PC-9 (cell line): ENCODE measurements at regions not wholly inside any gene's neighbourhood (a gene's known extent, or its start where the extent isn't known, plus 50 kb on each side); places are given as distances from the start of the nearest gene placed in this dataset.

ENCODE experiments used
- BruUV-seq: library from RNA; stranded (reverse); fragments of 400-500 nt; replicated peaks from 2 replicates; lab custom pipeline; 2021; lab: Mats Ljungman, UMichigan
- CTCF ChIA-PET: fragments of 300-600 bp; sonication (Branson Sonifier 250); formaldehyde crosslinking; loops from one replicate; lab custom pipeline; 2022; ENCODE audit warnings: antibody characterized with exemption; lab: Charles Lee
- POLR2A ChIA-PET: fragments of 300-600 bp; sonication (Branson Sonifier 250); formaldehyde crosslinking; loops from one replicate; lab custom pipeline; 2022; ENCODE audit warnings: antibody characterized with exemption; ENCODE audit not compliant: unreplicated experiment; lab: Charles Lee
- DNase-seq, 2 experiments: peaks; one replicate each; pipeline versions ENCODE4 v3.0.0 to v3.0.0-alpha.2; 2015 to 2022; ENCODE audit warnings: mixed read lengths in 1 of 2
- H2AFZ ChIP-seq: fragments of 200-600 bp; sonication (generic); 2 replicates; pipeline ENCODE4 v1.8.1; 2017; ENCODE audit warnings: antibody characterized with exemption
- H3F3A ChIP-seq: fragments of 200-600 bp; sonication (generic); 2 replicates; pipeline ENCODE4 v1.8.1; 2017; ENCODE audit warnings: antibody characterized with exemption, mild to moderate bottlenecking, low read depth; ENCODE audit not compliant: insufficient read depth
- H3K27ac ChIP-seq: fragments of 200-600 bp; sonication (generic); 2 replicates; pipeline ENCODE4 v1.6.1; 2016; ENCODE audit warnings: mixed run types
- H3K27me3 ChIP-seq: fragments of 200-600 bp; sonication (generic); 2 replicates; pipeline ENCODE4 v1.6.1; 2016; ENCODE audit warnings: low read depth, mixed run types; ENCODE audit not compliant: insufficient read depth
- H3K36me3 ChIP-seq: fragments of 200-600 bp; sonication (generic); 2 replicates; pipeline ENCODE4 v1.6.1; 2016; ENCODE audit warnings: low read depth, mixed run types
- H3K4me1 ChIP-seq: fragments of 200-600 bp; sonication (generic); replicated peaks from 2 replicates; pipeline ENCODE4 v1.6.1; 2016; ENCODE audit warnings: mixed run types; ENCODE audit not compliant: insufficient read depth
- H3K4me2 ChIP-seq: fragments of 200-600 bp; sonication (generic); 2 replicates; pipeline ENCODE4 v1.6.1; 2017; ENCODE audit warnings: mixed run types
- H3K4me3 ChIP-seq: fragments of 200-600 bp; sonication (generic); 2 replicates; pipeline ENCODE4 v1.6.1; 2016; ENCODE audit warnings: mixed run types
- H3K79me2 ChIP-seq: fragments of 200-600 bp; sonication (generic); 2 replicates; pipeline ENCODE4 v1.6.1; 2017; ENCODE audit warnings: low read depth, mixed run types
- H3K9me2 ChIP-seq: fragments of 200-600 bp; sonication (generic); 2 replicates; pipeline ENCODE4 v1.8.1; 2017; ENCODE audit warnings: mild to moderate bottlenecking; ENCODE audit not compliant: insufficient read depth
- H3K9me3 ChIP-seq: fragments of 200-600 bp; sonication (generic); 2 replicates; pipeline ENCODE4 v1.8.1; 2016; ENCODE audit warnings: low read depth; ENCODE audit not compliant: insufficient read depth
- H4K20me1 ChIP-seq: fragments of 200-600 bp; sonication (generic); 2 replicates; pipeline ENCODE4 v1.8.1; 2017; ENCODE audit not compliant: insufficient read depth
- EZH2 ChIP-seq: fragments of 200-600 bp; sonication (generic); IDR thresholded peaks from 2 replicates; pipeline ENCODE4 v1.8.0; 2017; ENCODE audit warnings: antibody characterized with exemption, low read depth
- intact Hi-C: fragments of 100-400 bp; cut with micrococcal nuclease; formaldehyde crosslinking; loops from one replicate; pipeline ENCODE4 v1.10.0; 2022; ENCODE audit not compliant: unreplicated experiment
- TF ChIP-seq, protein P1 (sequence below): fragments of 200-600 bp; sonication (generic); conservative IDR thresholded peaks from 2 replicates; pipeline ENCODE4 v1.6.1; 2017; ENCODE audit warnings: mixed run types, antibody characterized with exemption, mild to moderate bottlenecking, moderate library complexity

DNA sequence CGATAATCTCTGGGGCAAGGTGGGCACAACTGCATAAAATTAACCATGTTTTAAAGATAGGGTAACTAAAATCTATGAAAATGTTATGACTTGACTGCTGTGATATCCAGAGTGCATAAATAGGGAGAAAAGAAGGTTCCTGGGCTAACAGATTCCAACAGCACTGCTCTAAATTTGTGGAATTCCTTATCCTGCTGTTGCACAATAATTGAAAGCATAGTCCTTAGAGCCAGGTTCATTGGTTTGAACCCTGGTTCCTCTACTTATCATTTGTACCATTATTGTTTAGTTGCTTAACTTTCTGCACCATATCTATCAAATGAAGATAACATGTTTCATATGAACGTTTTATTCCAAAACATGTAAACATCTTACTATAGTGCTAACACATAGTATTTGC, 219.0 kb downstream of the NUF2 start:
- intact Hi-C loops, result no loop called here
- no peaks in the 10 kb centered on the region for H3K9me3 ChIP-seq
- H2AFZ ChIP-seq, result no peak overlapping the region
- no peak for DNase-seq
- ChIA-PET POLR2A (no interaction called here), CTCF (no interaction called here)
- no peaks in the 10 kb centered on the region for H3K36me3 ChIP-seq
- H3K4me2 ChIP-seq, result no peak overlapping the region
- no peaks in the 10 kb centered on the region for H3K79me2 ChIP-seq
- no peak overlapping the region for H3K27ac ChIP-seq
- no peaks in the 10 kb centered on the region for H3F3A ChIP-seq
- H3K4me3 ChIP-seq, result no peak overlapping the region
- no peaks in the 10 kb centered on the region for H4K20me1 ChIP-seq
- no peaks in the 10 kb centered on the region for H3K9me2 ChIP-seq
- no TSS peak for BruUV-seq
- H3K4me1 ChIP-seq, result no peaks in the 10 kb centered on the region
- H3K27me3 ChIP-seq, result no peaks in the 10 kb centered on the region
- TF ChIP-seq EZH2, result no peak
- TF ChIP-seq, protein P1, sequence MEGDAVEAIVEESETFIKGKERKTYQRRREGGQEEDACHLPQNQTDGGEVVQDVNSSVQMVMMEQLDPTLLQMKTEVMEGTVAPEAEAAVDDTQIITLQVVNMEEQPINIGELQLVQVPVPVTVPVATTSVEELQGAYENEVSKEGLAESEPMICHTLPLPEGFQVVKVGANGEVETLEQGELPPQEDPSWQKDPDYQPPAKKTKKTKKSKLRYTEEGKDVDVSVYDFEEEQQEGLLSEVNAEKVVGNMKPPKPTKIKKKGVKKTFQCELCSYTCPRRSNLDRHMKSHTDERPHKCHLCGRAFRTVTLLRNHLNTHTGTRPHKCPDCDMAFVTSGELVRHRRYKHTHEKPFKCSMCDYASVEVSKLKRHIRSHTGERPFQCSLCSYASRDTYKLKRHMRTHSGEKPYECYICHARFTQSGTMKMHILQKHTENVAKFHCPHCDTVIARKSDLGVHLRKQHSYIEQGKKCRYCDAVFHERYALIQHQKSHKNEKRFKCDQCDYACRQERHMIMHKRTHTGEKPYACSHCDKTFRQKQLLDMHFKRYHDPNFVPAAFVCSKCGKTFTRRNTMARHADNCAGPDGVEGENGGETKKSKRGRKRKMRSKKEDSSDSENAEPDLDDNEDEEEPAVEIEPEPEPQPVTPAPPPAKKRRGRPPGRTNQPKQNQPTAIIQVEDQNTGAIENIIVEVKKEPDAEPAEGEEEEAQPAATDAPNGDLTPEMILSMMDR, result no peak

GRCh38 chr1:163544441-163544840, 222.7 kb downstream of the NUF2 start:
- no peaks in the 10 kb centered on the region for H3F3A ChIP-seq
- DNase-seq, result no peak
- no peaks in the 10 kb centered on the region for H3K27me3 ChIP-seq
- no peaks in the 10 kb centered on the region for H3K4me1 ChIP-seq
- intact Hi-C loops, result no loop called here
- no peak overlapping the region for H3K27ac ChIP-seq
- H3K79me2 ChIP-seq, result no peaks in the 10 kb centered on the region
- no peak overlapping the region for H3K4me3 ChIP-seq
- no peaks in the 10 kb centered on the region for H4K20me1 ChIP-seq
- H2AFZ ChIP-seq, result no peak overlapping the region
- POLR2A ChIA-PET, result interaction anchor here (0.7 kb wide), 1 partner anchor 975 kb away, joined by 4 read pairs; no protein-coding TSS in a partner anchor
- no peak overlapping the region for H3K4me2 ChIP-seq
- no peaks in the 10 kb centered on the region for H3K36me3 ChIP-seq
- H3K9me3 ChIP-seq, result no peaks in the 10 kb centered on the region
- H3K9me2 ChIP-seq, result no peaks in the 10 kb centered on the region
- CTCF ChIA-PET, result no interaction called here
- TF ChIP-seq, protein P1, result no peak
- TF ChIP-seq EZH2, result no peak
- no TSS peak for BruUV-seq

DNA sequence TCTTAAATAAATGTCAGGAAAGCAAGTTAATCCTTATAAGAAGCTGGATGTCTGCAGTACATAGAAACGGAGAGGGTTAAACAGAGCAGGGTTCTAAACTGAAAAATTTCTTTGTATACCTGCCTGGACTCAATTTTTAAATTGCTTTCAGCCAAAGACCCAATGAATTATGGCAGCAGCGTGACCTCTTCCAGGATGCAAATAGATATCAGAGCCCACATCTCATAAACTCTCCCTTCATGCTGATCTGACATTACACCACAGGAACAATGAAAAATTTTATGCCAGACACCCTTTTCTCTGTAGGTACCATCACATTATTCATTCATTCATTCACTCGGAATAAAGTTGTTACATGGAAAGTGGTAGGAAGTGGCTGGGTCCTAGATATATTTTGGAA, 236.4 kb downstream of the NUF2 start:
- POLR2A ChIA-PET, result no interaction called here
- no TSS peak for BruUV-seq

More for the DNA sequence above, 236.4 kb downstream of the NUF2 start:
- Histone ChIP-seq H3K27ac (no peak overlapping the region), H3K27me3 (no peaks in the 10 kb centered on the region), H3K9me2 (no peaks in the 10 kb centered on the region), H3F3A (no peaks in the 10 kb centered on the region), H3K9me3 (no peaks in the 10 kb centered on the region), H3K4me2 (no peak overlapping the region), H3K79me2 (no peaks in the 10 kb centered on the region), H4K20me1 (no peaks in the 10 kb centered on the region), H3K4me1 (no peaks in the 10 kb centered on the region), H3K36me3 (no peaks in the 10 kb centered on the region), H2AFZ (no peak overlapping the region), H3K4me3 (no peak overlapping the region)
- no peak for DNase-seq
- CTCF ChIA-PET, result no interaction called here
- no peak for TF ChIP-seq EZH2
- TF ChIP-seq, protein P1, result no peak
- intact Hi-C loops, result no loop called here
